ENCODE measurements at regions not wholly inside any gene's neighbourhood (a gene's known extent, or its start where the extent isn't known, plus 50 kb on each side); places are given as distances from the start of the nearest gene placed in this dataset.

DNA sequence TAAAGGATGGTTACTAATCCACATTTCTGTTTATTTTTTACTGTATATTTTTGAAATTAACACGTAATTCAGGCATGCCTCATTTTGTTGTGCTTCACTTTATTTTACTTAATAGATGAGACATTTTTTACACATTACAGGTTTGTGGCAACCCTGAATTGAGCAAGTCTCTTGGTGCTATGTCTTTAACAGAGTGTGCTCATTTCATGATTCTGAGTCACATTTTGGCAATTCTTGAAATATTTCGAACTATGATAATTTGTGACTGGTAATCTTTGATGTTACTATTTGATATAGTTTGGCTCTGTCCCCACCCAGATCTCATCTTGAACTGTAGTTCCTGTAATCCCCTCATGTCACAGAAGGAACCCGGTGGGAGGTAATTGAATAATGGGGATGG is 1120.5 kb upstream of the FLRT2 start:
- TF ChIP-seq, protein P1, sequence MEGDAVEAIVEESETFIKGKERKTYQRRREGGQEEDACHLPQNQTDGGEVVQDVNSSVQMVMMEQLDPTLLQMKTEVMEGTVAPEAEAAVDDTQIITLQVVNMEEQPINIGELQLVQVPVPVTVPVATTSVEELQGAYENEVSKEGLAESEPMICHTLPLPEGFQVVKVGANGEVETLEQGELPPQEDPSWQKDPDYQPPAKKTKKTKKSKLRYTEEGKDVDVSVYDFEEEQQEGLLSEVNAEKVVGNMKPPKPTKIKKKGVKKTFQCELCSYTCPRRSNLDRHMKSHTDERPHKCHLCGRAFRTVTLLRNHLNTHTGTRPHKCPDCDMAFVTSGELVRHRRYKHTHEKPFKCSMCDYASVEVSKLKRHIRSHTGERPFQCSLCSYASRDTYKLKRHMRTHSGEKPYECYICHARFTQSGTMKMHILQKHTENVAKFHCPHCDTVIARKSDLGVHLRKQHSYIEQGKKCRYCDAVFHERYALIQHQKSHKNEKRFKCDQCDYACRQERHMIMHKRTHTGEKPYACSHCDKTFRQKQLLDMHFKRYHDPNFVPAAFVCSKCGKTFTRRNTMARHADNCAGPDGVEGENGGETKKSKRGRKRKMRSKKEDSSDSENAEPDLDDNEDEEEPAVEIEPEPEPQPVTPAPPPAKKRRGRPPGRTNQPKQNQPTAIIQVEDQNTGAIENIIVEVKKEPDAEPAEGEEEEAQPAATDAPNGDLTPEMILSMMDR (IDR thresholded peaks at IDR 0.05; ENCODE audit: low read depth, low read length) = no peak
- no peak overlapping the region for H3K4me3 ChIP-seq (ENCODE audit: low read depth, low read length)

DNA sequence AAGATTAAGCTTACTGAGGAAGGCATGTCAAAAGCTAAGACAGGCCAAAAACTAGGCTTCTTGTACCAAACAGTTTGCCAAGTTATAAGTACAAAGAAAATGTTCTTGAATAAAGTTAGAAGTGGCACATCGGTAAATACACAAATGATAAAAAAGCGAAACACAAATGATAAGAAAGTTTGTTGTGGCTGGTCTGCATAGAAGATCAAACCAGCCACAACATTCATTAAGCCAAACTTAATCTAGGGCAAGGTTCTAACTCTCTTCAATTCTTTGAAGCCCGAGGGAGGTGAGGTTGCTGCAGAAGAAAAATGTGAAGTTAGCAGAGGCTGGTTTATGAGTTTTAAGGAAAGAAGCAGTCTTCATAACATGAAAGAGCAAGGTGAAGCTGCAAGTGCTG is 1119.6 kb upstream of the FLRT2 start:
- H3K4me3 ChIP-seq (ENCODE audit: low read depth, low read length) = no peak overlapping the region
- TF ChIP-seq, protein P1 (IDR thresholded peaks at IDR 0.05; ENCODE audit: low read depth, low read length) = no peak

DNA sequence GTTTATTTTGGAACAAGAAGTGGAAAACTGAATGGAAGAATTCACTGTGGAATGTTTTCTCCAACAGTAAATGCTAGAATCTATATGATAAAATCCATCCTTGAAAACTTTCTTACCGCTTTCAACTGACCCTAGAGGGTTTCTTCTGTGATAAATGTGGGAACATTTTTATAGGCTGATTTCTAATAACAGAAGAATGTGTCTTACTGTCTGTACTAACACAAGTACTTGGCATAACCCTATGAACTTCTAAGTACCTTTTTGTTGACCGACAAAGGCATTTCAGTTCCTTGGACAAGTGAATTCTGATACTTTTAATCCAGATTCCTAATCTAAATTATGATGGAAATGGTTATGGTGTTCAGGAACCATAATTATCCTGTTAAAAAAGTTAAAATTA is 1109.7 kb upstream of the FLRT2 start:
- TF ChIP-seq, protein P1 (IDR thresholded peaks at IDR 0.05; ENCODE audit: low read depth, low read length) = no peak
- no peak overlapping the region for H3K4me3 ChIP-seq (ENCODE audit: low read depth, low read length)

DNA sequence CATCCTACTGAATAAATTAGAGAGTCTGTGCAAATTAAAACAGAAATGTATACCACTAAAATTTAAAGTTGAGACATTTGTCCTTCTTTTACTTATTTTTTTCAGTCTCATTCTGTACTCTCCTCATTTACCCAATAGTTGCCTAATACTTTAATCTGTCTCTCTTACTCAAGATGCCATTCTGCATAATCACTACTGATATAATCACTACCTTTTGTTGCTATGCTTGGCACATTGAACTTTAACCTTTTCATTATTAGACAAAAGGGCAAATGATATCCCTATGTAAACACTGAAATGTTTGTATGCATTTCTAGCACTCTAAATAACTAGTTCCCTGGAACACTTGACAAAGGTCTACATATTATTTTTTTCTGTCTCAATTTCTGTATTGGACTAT is 1108.3 kb upstream of the FLRT2 start:
- TF ChIP-seq, protein P1 (IDR thresholded peaks at IDR 0.05; ENCODE audit: low read depth, low read length) = no peak
- no peak overlapping the region for H3K4me3 ChIP-seq (ENCODE audit: low read depth, low read length)

DNA sequence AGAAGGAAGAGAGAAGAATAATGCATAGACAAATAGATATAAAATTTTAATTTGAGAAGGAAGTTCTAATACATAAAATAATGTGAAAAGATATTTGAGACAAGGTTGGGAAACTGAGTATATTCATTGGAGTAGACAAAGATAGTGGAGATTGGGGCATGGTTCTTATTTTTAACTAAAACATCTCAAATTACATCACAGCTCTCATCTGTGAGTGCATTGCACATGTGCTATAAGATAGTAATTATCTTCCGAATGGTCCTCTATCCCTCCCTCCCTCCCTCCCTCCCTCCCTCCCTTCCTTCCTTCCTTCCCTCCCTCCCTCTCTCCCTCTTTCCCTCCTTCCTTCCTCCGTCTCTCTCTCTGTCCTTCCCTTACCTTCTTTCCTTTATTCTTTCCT is 1104.0 kb upstream of the FLRT2 start:
- H3K4me3 ChIP-seq (ENCODE audit: low read depth, low read length) = no peak overlapping the region
- TF ChIP-seq, protein P1 (IDR thresholded peaks at IDR 0.05; ENCODE audit: low read depth, low read length) = no peak

DNA sequence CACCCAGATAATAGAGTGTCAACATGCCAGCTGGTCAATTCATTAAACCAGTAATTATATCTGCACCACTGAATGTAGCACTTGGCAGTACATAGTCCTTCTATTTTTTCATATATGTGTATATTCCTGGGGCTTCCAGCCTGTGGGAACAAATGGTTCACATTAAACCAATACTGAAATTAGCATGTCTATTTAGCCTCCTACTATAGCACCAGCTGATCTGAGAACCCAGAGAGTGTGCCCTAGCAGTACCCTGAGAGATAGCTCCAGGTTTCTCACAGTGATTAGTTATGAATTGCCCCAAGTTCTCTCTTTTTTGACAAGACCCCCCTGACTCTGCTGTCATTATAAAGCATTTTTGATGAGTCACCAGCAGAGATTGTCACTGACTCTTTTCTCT is 1097.3 kb upstream of the FLRT2 start:
- TF ChIP-seq, protein P1 (IDR thresholded peaks at IDR 0.05; ENCODE audit: low read depth, low read length) = no peak
- no peak overlapping the region for H3K4me3 ChIP-seq (ENCODE audit: low read depth, low read length)

DNA sequence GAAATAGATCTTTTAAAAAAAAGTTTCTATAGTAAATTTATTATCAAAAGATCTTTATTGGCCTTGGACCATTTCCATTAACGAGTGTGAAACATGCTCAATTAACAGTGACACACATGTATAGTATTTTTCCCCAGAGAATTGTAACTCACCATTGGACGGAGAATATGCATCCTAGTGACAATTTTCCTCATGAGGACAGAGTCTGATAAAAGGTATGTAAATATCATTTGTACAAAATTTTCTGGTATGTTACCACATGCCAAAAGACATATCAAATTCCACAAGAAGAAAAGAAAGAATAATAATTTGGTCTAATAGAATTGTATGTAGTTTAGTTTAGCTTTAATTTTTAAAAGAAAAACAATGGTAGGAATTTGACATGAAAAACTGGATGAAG is 1096.0 kb upstream of the FLRT2 start:
- no peak overlapping the region for H3K4me3 ChIP-seq (ENCODE audit: low read depth, low read length)

More for the DNA sequence above, 1096.0 kb upstream of the FLRT2 start:
- TF ChIP-seq, protein P1 (IDR thresholded peaks at IDR 0.05; ENCODE audit: low read depth, low read length) = no peak

All from WI38 (cell line).